HepG2 (cell line): ENCODE measurements at regions not wholly inside any gene's neighbourhood (a gene's known extent, or its start where the extent isn't known, plus 50 kb on each side); places are given as distances from the start of the nearest gene placed in this dataset.

Experiments
- ATAC-seq: fragments of 200-7000 bp; cut with Tn5 transposase; 3 replicates; pipeline ENCODE4 v1.9.1; 2020; ENCODE audit warnings: mild to moderate bottlenecking, moderate library complexity
- BruUV-seq: library from RNA; stranded (reverse); fragments of 400-500 nt; replicated peaks from 2 replicates; lab custom pipeline; 2021; lab: Mats Ljungman, UMichigan
- CTCF ChIA-PET: fragments of 300-600 bp; formaldehyde crosslinking; extraction: SDS; loops from one replicate; lab custom pipeline; 2021; ENCODE audit warnings: low total read pairs, inconsistent platforms, low intra/inter-chr PET ratio; lab: Yijun Ruan, JAX
- POLR2A ChIA-PET: fragments of 350-600 bp; sonication (Branson Sonifier 250); formaldehyde crosslinking; loops from one replicate; lab custom pipeline; 2020; ENCODE audit warnings: antibody characterized with exemption, inconsistent platforms; lab: Yijun Ruan, JAX
- DNase-seq: peaks from one replicate; pipeline ENCODE4 v3.0.0-alpha.2; 2015; ENCODE audit warnings: low spot score
- FAIRE-seq: peaks from 3 replicates; lab custom pipeline; 2011; peaks lifted over from hg19 to GRCh38; lab: Jason Lieb, UNC
- H2AFZ ChIP-seq: one replicate; pipeline ENCODE4 v1.6.1; 2011; ENCODE audit warnings: low read length, inconsistent platforms
- H3K27ac ChIP-seq: fragments of 300-600 bp; 3 replicates; pipeline ENCODE4 v1.8.0; 2011; ENCODE audit warnings: mixed run types, mild to moderate bottlenecking, mixed read lengths, low read length, inconsistent platforms; ENCODE audit not compliant: insufficient read depth; ENCODE audit errors: extremely low read length
- H3K27me3 ChIP-seq, 2 experiments: fragments of 200-600 bp in 1 of 2; 2 replicates in 1 of 2; 3 replicates in 1 of 2; pipeline versions ENCODE4 v1.6.0 to v1.8.0; 2011; ENCODE audit warnings: low read length in 2 of 2, mild to moderate bottlenecking in 2 of 2, moderate library complexity in 2 of 2, inconsistent platforms in 1 of 2; ENCODE audit not compliant: insufficient read depth in 2 of 2, control insufficient read depth in 1 of 2
- H3K36me3 ChIP-seq, 2 experiments: fragments of 200-600 bp in 1 of 2; replicated peaks in 1 of 2; 2 replicates in 1 of 2; 3 replicates in 1 of 2; pipeline versions ENCODE4 v1.5.1 to v1.8.0; 2011; ENCODE audit warnings: low read length in 2 of 2, inconsistent platforms in 1 of 2; ENCODE audit not compliant: insufficient read depth in 2 of 2, control insufficient read depth in 1 of 2
- H3K4me1 ChIP-seq: 2 replicates; pipeline ENCODE4 v1.5.1; 2012; ENCODE audit warnings: low read length, inconsistent platforms; ENCODE audit not compliant: insufficient read depth
- H3K4me2 ChIP-seq: 2 replicates; pipeline ENCODE4 v1.6.0; 2011; ENCODE audit warnings: low read depth, low read length, inconsistent platforms
- H3K4me3 ChIP-seq, 3 experiments: fragments of 200-600 bp in 1 of 3; sonication (generic), shearing (Covaris generic) in 1 of 3; replicated peaks in 1 of 3; 2 replicates each; pipeline ENCODE4 v1.5.1; 2011 to 2016; ENCODE audit warnings: low read length in 3 of 3, inconsistent platforms in 2 of 3, low read depth in 2 of 3, mild to moderate bottlenecking in 2 of 3, control low read depth in 1 of 3, mixed read lengths in 1 of 3; ENCODE audit not compliant: insufficient read depth in 1 of 3
- H3K79me2 ChIP-seq: one replicate; pipeline ENCODE4 v1.6.1; 2011; ENCODE audit warnings: low read length, inconsistent platforms; ENCODE audit not compliant: insufficient read depth
- H3K9ac ChIP-seq: 2 replicates; pipeline ENCODE4 v1.6.0; 2011; ENCODE audit warnings: mild to moderate bottlenecking, low read depth, low read length, inconsistent platforms; ENCODE audit not compliant: insufficient read depth
- H3K9me3 ChIP-seq: 2 replicates; pipeline ENCODE4 v1.5.1; 2012; ENCODE audit warnings: mild to moderate bottlenecking, low read length
- H4K20me1 ChIP-seq: 2 replicates; pipeline ENCODE4 v1.6.0; 2011; ENCODE audit warnings: inconsistent platforms, mild to moderate bottlenecking, low read length, moderate library complexity; ENCODE audit not compliant: insufficient read depth
- E2F1 ChIP-seq: sonication (generic); formaldehyde crosslinking; IDR thresholded peaks from 2 replicates; pipeline ENCODE4 v1.5.0; 2020; ENCODE audit warnings: missing genetic modification reagents
- EHMT2 ChIP-seq: fragments of 200-600 bp; sonication (generic); IDR thresholded peaks from 2 replicates; pipeline ENCODE4 v1.7.0; 2017; ENCODE audit warnings: antibody characterized with exemption, low read depth, low read length, borderline replicate concordance
- HNF4A ChIP-seq: sonication (generic); formaldehyde crosslinking; IDR thresholded peaks from 2 replicates; pipeline ENCODE4 v1.4.0; 2020; ENCODE audit warnings: missing genetic modification reagents
- IRF2 ChIP-seq: IDR thresholded peaks from 2 replicates; pipeline ENCODE4 v1.6.1; 2018; ENCODE audit warnings: missing genetic modification reagents, missing compliant biosample characterization
- MATR3 ChIP-seq: sonication (generic); formaldehyde crosslinking; IDR thresholded peaks from 2 replicates; pipeline ENCODE4 v1.4.0; 2020; ENCODE audit warnings: missing genetic modification reagents
- NFIB ChIP-seq: sonication (generic); formaldehyde crosslinking; IDR thresholded peaks from 2 replicates; pipeline ENCODE4 v1.9.0; 2021; ENCODE audit warnings: missing genetic modification reagents, mild to moderate bottlenecking, borderline replicate concordance
- SMAD3 ChIP-seq: sonication (generic); formaldehyde crosslinking; IDR thresholded peaks from 2 replicates; pipeline ENCODE4 v1.4.0; 2020; ENCODE audit warnings: missing genetic modification reagents
- THAP8 ChIP-seq: sonication (generic); formaldehyde crosslinking; IDR thresholded peaks from 2 replicates; pipeline ENCODE4 v1.5.1; 2020; ENCODE audit warnings: missing genetic modification reagents, mild to moderate bottlenecking, borderline replicate concordance
- ZFP91 ChIP-seq: sonication (generic); formaldehyde crosslinking; IDR thresholded peaks from 2 replicates; pipeline ENCODE4 v1.9.0; 2022; ENCODE audit warnings: missing genetic modification reagents, mild to moderate bottlenecking, borderline replicate concordance
- ZNF24 ChIP-seq: fragments of 450-650 bp; IDR thresholded peaks from 2 replicates; pipeline ENCODE4 v1.6.1; 2017; ENCODE audit warnings: antibody characterized with exemption, mild to moderate bottlenecking
- ZNF570 ChIP-seq: sonication (generic); formaldehyde crosslinking; IDR thresholded peaks from 2 replicates; pipeline ENCODE4 v1.4.0; 2020; ENCODE audit warnings: mild to moderate bottlenecking, missing genetic modification reagents, borderline replicate concordance
- ZNF639 ChIP-seq: conservative IDR thresholded peaks from 2 replicates; pipeline ENCODE4 v1.6.1; 2018; ENCODE audit warnings: missing genetic modification reagents
- ZNF687 ChIP-seq: sonication (generic); formaldehyde crosslinking; IDR thresholded peaks from 2 replicates; pipeline ENCODE4 v1.5.1; 2020; ENCODE audit warnings: mild to moderate bottlenecking, missing genetic modification reagents, moderate library complexity
- ZSCAN25 ChIP-seq: sonication (generic); formaldehyde crosslinking; IDR thresholded peaks from 2 replicates; pipeline ENCODE4 v1.8.0; 2022; ENCODE audit warnings: mild to moderate bottlenecking, missing genetic modification reagents
- WGBS: methylation state at CpG from one replicate; pipeline ENCODE4 v1.1.6; 2017; ENCODE audit warnings: low lambda C conversion rate; 5-methylcytosine and 5-hydroxymethylcytosine counted together
- in situ Hi-C: cut with HindIII; loops from 2 replicates; pipeline ENCODE4 v1.10.0; 2017; ENCODE audit warnings: low pct_unique_long_range_greater_than_20kb; ENCODE audit not compliant: extremely low pct_ligation_motif_present
- intact Hi-C: fragments of 100-400 bp; cut with micrococcal nuclease; formaldehyde crosslinking; loops from one replicate; pipeline ENCODE4 v1.10.0; 2022; ENCODE audit not compliant: unreplicated experiment

GRCh38 chr4:184310881-184311709 lies 93.4 kb upstream of the ENPP6 start:
- in situ Hi-C loops, result no loop called here
- WGBS, result 53% methylated on average over 8 of the region's 14 CpGs
- CTCF ChIA-PET, result no interaction called here
- POLR2A ChIA-PET, result interaction anchor here (1.2 to 1.5 kb wide), 3 partner anchors 23 to 161 kb away, joined by 3 to 7 read pairs (median 4); no protein-coding TSS in a partner anchor
- H3K27me3 ChIP-seq, result peaks cover 0 to 2% of the 10 kb centered on the region in 2 experiments; a peak in 1 of 5 replicates
- DNase-seq, result peak; percentile 53
- no peaks in the 10 kb centered on the region for H3K36me3 ChIP-seq
- peak; percentile 64 for ATAC-seq
- no peak overlapping the region for H3K9ac ChIP-seq
- peaks cover 5% of the 10 kb centered on the region; the same call in 1 of the 2 replicates for H3K9me3 ChIP-seq
- no peaks in the 10 kb centered on the region for H4K20me1 ChIP-seq
- H2AFZ ChIP-seq, result peak overlapping the region; percentile 43
- H3K4me3 ChIP-seq, result no peak overlapping the region; a peak in 1 of 6 replicates
- no TSS peak for BruUV-seq
- no peak for FAIRE-seq
- no peaks in the 10 kb centered on the region for H3K79me2 ChIP-seq
- H3K4me1 ChIP-seq, result peaks cover 37% of the 10 kb centered on the region
- intact Hi-C loops, result no loop called here
- H3K27ac ChIP-seq, result no peak overlapping the region
- peak overlapping the region; percentile 41 for H3K4me2 ChIP-seq
- TF ChIP-seq NFIB (CRISPR knock-in tag) (no peak), SMAD3 (CRISPR knock-in tag) (no peak), ZNF687 (CRISPR knock-in tag) (peak; percentile 54; the same call in 1 of the 2 replicates), IRF2 (CRISPR knock-in tag) (0 out of 2 replicates have a peak, but pooled peaks have one; percentile 25), EHMT2 (no peak), E2F1 (CRISPR knock-in tag) (no peak), ZNF639 (CRISPR knock-in tag) (no peak), HNF4A (CRISPR knock-in tag) (peak; percentile 84), MATR3 (no peak), ZFP91 (0 out of 2 replicates have a peak, but pooled peaks have one; percentile 3), ZNF570 (CRISPR knock-in tag) (no peak), THAP8 (CRISPR knock-in tag) (no peak), ZNF24 (peak; percentile 67; the same call in 1 of the 2 replicates), ZSCAN25 (CRISPR knock-in tag) (peak; percentile 87)
